ENCODE measurements at regions not wholly inside any gene's neighbourhood (a gene's known extent, or its start where the extent isn't known, plus 50 kb on each side); places are given as distances from the start of the nearest gene placed in this dataset.
A peak's percentile ranks its signal among the peaks of the same experiment; 100 is the strongest.

GRCh38 chr14:53628261-53628660 lies 328.4 kb downstream of the BMP4 start:
- no peak overlapping the region for H3K4me3 ChIP-seq (ENCODE audit: low read depth, low read length)
- TF ChIP-seq CTCF (conservative IDR thresholded peaks at IDR 0.05; ENCODE audit: low read depth, low read length): no peak
- no peak for DNase-seq (ENCODE audit: low read depth)

- TF ChIP-seq CTCF (conservative IDR thresholded peaks at IDR 0.05; ENCODE audit: low read depth, low read length): no peak
- DNase-seq (ENCODE audit: low read depth): no peak
- no peak overlapping the region for H3K4me3 ChIP-seq (ENCODE audit: low read depth, low read length)
Measured at GRCh38 chr14:53626761-53627160, 329.9 kb downstream of the BMP4 start.

- no peak overlapping the region for H3K4me3 ChIP-seq (ENCODE audit: low read depth, low read length)
- DNase-seq (ENCODE audit: low read depth): no peak
- no peak for TF ChIP-seq CTCF (conservative IDR thresholded peaks at IDR 0.05; ENCODE audit: low read depth, low read length)
Measured at GRCh38 chr14:53622447-53622846, 334.2 kb downstream of the BMP4 start.

- no peak for TF ChIP-seq CTCF (conservative IDR thresholded peaks at IDR 0.05; ENCODE audit: low read depth, low read length)
- no peak for DNase-seq (ENCODE audit: low read depth)
- no peak overlapping the region for H3K4me3 ChIP-seq (ENCODE audit: low read depth, low read length)
Measured at GRCh38 chr14:53621921-53622320, 334.7 kb downstream of the BMP4 start.

- no peak overlapping the region for H3K4me3 ChIP-seq (ENCODE audit: low read depth, low read length)
- DNase-seq (ENCODE audit: low read depth): no peak
- no peak for TF ChIP-seq CTCF (conservative IDR thresholded peaks at IDR 0.05; ENCODE audit: low read depth, low read length)
Measured at GRCh38 chr14:53621433-53621832, 335.2 kb downstream of the BMP4 start.

- no peak overlapping the region for H3K4me3 ChIP-seq (ENCODE audit: low read depth, low read length)
- no peak for TF ChIP-seq CTCF (conservative IDR thresholded peaks at IDR 0.05; ENCODE audit: low read depth, low read length)
- DNase-seq (ENCODE audit: low read depth): no peak
Measured at GRCh38 chr14:53620890-53621289, 335.7 kb downstream of the BMP4 start.

- TF ChIP-seq CTCF (conservative IDR thresholded peaks at IDR 0.05; ENCODE audit: low read depth, low read length): no peak
- peak; percentile 13 for DNase-seq (ENCODE audit: low read depth)
- H3K4me3 ChIP-seq (ENCODE audit: low read depth, low read length): no peak overlapping the region
Measured at GRCh38 chr14:53620317-53620716, 336.3 kb downstream of the BMP4 start.

All from choroid plexus epithelial cell (primary cell).